Stimulated activated CD8-positive, alpha-beta memory T cell treated with anti-CD3 and anti-CD28 coated beads, Interleukin-7, amount 100 ng/mL, for 1 hour (primary cell): ENCODE measurements at regions not wholly inside any gene's neighbourhood (a gene's known extent, or its start where the extent isn't known, plus 50 kb on each side); places are given as distances from the start of the nearest gene placed in this dataset.
"Not testable (repeated sequence)": the region's sequence is repeated elsewhere in the genome, so short reads cannot be mapped to it uniquely, and the experiment has no call there.

Source experiments
- DNase-seq, 2 donors: peaks; one replicate each; pipeline ENCODE4 v3.0.0-alpha.2; 2020; ENCODE audit warnings: low read depth in 2 of 2

GRCh38 chr5:36526537-36526936, 79.9 kb upstream of the SLC1A3 start:
- no peak for DNase-seq

- DNase-seq, result no peak
Observed at GRCh38 chr5:36528588-36528987, 77.8 kb upstream of the SLC1A3 start.

- DNase-seq, result no peak
Observed at GRCh38 chr5:36529142-36529541, 77.3 kb upstream of the SLC1A3 start.

GRCh38 chr5:36530215-36530614, 76.2 kb upstream of the SLC1A3 start:
- DNase-seq, result no peak

- no peak for DNase-seq
Observed at GRCh38 chr5:36531401-36531800, 75.0 kb upstream of the SLC1A3 start.

- no peak for DNase-seq
Observed at GRCh38 chr5:36535378-36535777, 71.0 kb upstream of the SLC1A3 start.

- DNase-seq, result no peak
Observed at GRCh38 chr5:36535859-36536615, 70.4 kb upstream of the SLC1A3 start.

GRCh38 chr5:36536616-36537005, 69.8 kb upstream of the SLC1A3 start:
- no peak for DNase-seq

- no peak for DNase-seq
Observed at GRCh38 chr5:36537724-36538123, 68.7 kb upstream of the SLC1A3 start.

- DNase-seq, result no peak
Observed at GRCh38 chr5:36552651-36553393, 53.6 kb upstream of the SLC1A3 start.

GRCh38 chr5:36555035-36555434, 51.4 kb upstream of the SLC1A3 start:
- DNase-seq, result not testable (repeated sequence)
